Amniotic epithelial cell (primary cell): ENCODE measurements at regions not wholly inside any gene's neighbourhood (a gene's known extent, or its start where the extent isn't known, plus 50 kb on each side); places are given as distances from the start of the nearest gene placed in this dataset.

Experiments used
- DNase-seq: peaks from one replicate; pipeline ENCODE4 v3.0.0-alpha.2; 2010; ENCODE audit warnings: low read depth

DNA sequence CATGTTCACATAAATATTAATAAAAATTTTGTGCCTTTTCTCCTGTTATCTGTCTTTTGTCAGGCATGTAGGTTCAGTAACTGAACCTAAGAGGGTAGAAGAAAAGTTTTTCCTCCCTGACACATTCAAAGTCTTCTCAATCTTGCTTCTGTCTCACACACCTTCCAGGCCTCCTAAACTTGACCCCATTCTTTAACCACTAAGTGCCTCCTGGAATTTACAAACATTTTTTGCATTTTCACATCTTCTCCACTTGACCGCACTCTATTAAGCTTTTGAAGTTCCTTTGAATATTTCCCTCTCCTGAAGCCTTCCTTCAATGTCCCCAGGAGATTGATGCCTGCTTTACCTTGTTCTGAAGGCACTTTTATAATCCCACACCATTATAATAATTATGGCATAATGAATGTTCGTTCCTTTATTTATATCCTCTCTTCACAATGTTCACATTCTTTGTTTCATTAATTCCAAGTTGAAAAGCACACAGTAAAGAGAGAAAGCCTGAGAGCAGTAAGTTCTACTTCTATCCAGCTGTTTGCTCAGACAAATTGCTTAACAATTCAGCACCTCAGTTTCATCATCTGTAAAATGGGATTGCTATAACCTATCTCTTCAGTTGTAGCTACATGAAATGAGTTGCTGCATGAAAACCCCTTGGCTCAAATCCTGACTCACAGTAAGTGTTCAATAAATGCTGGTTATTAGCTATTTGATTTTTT, 184.8 kb upstream of the KLHL29 start:
- DNase-seq: no peak

DNA sequence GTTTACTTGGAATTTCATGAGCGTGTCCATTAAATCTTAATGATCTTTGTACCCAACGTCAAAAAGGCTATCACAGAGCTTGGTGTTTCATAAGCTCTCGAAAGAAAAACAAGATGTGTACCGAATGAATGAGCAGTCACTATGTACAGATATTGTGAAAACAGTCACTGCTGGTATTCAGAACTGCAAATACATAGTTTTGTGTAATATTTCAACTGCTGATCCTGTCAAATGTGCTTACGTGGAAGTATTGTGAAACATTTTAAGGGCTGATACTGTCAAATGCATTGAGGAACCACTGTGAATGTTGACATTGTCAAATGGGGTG, 184.2 kb upstream of the KLHL29 start:
- no peak for DNase-seq

DNA sequence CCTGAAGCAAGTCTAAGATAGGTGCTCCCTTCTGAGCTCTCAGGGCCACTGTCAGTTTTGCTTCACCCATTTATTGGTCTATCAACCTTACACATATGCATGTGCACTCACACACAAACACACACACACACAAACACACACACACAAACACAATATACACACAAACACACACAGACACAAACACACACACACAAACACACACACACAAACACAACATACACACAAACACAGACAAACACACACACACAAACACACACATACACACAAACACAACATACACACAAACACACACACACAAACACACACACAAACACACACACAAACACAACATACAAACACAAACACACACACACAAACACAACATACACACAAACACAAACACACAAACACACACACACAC, 181.6 kb upstream of the KLHL29 start:
- DNase-seq: no peak

DNA sequence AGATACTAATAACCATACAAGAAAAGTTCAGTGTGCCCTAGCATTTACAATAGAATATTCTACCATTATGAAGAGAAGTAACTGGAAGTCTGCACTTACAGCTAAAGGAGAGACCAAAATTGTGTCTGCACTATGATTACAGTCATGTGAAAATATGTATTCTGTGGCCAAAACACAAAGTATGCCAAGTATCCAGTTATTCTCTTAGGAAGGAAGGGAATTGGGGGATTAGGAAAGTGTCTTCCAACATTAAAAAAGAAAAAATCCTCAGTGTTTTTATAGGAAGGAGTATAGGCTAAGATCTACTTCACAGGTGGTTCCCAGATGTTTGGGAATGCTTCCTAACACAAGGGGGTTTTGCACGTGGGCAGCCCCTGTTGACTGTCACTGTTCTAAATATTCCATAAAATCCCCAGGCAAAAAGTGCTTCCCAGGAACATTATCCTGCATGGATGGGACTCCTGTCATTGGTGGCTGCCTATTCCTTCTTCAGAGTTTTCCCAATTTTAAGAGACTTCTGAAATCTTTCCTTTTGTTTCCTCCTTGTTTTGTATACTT, 180.2 kb upstream of the KLHL29 start:
- DNase-seq: no peak

DNA sequence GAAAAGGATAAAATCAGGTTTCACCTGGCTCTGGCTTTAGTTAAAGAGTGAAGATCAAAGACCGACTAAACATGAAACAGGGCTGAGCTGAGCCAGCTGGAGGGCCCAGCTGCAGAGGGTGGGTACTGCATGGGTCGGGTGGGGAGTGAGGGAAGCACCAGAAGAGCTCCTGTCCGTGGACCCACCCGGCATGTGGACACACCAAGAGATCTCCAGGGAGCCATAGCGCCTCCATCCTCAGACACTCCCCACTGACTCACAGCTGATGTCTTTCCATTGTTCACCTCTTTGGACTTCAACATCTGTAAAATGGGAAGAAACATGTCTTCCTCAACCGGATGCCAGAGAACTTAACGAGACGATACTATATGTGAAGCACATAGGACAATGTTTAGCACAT, 178.3 kb upstream of the KLHL29 start:
- no peak for DNase-seq

DNA sequence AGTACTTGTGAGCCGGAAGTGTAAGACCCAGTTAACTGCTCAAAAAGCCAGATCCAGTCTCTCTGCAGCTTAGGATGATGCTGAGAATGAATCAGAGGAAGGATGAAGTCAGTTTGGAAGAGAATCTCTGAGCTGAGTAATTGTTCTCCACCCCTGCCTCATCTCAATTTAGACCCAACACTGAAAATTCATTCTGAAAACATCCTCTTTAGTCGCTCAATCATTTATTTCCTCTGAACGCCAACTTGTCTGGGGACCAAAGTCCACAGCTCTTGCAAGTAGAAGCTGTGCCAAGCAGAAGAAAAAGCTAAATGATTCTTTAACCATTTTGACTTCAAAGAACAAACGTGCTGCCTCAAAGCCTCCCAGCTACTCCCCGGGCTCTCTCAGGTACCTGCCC, 177.1 kb upstream of the KLHL29 start:
- DNase-seq: no peak

DNA sequence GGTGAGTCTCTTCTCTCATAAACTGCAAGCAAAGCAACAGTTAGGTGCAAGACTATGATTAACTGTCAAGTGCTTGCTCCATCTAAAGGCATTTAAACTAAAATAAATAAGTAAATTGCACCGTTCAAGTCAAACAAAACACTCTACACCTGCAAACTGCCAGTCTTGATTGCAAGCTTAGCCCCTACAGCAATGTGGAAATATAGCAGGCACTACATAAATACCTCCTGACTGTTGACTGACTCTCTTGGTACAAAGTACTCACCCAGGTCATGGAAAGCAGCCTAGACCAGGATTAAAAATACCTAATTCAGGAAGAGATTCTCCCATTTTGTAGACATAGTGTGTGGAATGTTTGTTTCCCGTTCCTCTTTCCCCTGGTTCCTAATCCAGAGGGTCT, 176.6 kb upstream of the KLHL29 start:
- DNase-seq: no peak

DNA sequence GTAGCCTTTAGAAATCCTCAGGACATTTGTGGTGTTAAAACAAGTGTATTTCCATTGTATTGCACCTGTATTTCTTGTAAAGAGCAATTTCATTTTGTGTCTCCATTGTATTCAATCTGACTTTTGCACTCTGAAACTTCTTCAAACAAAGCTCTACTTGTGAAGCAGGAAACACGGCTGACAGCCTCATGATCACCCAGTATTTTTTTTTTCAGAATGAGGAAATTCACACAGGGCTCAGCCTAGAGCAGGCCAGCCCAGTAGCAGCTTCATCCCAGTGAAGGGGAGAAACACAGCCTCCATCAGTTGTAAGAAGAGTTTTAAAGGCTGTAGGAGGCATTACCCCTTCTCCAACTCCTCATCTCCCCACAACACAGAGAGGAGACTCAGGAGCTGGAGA, 175.9 kb upstream of the KLHL29 start:
- no peak for DNase-seq

DNA sequence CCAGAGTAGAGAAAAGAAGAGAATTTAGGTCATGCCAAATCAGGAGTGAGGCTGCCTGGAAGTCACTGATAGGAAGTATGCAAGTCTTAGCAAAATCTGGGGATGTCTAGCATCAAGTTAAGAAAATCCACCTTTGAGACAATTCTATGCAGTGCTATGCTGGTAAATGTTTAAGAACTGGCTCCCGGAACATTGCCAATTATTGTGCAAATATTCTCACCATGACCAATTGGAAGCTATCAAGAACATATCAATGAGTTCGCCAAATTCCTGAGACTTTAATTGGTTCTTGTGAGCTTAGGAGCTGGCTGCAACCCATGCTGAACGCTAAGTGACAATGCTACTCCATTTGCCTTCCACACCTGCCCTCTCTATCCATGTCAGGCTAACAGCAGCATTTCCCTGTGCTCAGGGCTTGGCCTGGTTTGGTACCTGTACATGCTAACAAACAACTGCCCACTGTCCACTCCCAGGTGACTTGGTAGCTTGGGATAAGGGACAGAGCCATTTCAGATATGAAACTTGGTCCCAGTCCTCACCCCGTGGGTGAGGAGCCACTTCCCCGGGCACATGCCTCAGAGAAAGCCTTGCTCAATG, 172.9 kb upstream of the KLHL29 start:
- no peak for DNase-seq

DNA sequence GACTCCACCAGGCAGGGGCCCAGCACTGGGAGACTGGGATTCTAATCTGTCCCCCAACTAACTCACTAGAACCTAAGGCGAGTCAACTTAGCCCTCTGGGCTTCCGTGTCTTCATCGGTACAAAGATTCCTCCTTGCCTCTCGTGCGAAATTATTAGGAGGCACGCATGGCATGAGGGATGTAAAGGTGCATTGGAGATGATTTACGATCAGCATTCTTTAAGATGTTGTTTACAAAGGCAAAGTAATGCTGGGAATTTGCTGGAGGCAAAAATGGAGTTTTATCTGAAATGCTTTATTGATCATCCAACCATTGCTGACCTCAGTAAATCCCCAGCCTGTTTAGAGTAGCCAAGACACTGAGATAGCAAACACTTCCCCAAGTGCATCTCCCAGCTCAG, 171.8 kb upstream of the KLHL29 start:
- no peak for DNase-seq

DNA sequence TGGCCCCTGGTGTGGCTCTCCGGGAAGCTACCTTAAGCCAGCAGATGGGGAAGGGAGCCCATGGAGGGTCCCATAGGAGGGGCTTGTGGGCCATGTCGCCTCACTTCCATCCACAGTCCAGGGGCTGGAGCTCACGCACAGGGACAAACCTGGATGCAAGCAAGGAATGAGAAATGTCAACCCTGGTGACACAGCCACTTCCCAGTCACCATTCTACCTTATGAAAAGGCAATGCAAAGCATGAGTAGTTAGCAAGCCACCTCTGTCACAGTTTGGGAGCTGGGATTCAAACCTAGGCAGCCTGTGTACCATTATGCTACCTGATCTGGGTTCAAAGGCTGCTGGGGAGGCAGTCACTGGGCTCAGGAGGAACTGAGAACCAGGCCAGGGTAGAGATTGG, 170.0 kb upstream of the KLHL29 start:
- no peak for DNase-seq

DNA sequence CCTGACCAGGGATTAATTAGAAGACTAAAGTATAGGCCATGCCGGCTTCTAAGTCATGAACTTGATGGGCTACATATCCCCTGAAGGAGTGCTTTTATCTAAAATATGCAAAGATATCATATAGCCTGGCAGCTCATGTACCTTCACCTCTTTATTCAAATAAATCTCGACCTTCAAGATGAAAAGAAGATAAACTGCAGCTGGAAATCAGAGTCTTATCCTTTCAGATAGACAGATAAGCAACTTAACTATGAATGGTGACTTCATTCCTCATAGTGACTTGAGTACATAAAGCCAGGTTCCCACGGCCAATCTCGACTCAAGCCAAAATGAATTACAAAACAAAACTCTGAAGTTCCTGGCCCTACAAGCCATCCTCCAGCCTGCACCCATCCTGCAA, 165.3 kb upstream of the KLHL29 start:
- DNase-seq: no peak

DNA sequence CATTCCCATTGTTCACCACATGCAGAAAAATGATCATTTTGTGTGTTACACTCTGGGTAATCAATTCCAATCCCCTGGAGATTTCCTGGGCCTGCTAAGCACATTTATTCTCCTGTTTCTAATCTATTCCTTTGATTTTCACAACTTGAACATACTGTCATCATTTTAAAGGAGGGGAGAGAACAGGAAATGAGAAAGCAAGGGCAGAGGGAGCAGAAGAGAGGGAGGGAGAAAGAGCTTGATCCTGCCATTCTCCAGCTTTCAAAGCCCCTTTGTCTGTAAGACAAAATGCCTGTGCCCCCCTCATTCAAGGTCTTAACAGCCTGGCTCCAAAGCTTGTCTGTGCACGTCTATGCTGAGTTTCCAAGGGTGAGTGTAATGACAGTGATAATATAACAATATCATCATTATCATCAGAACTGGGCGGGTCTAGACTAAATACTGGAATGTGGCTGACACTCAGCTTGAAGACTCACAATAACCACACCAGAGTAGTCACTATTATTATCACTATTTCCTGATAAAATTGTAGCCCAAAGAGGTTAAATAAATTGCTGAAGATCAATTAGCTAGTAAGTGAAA, 164.4 kb upstream of the KLHL29 start:
- no peak for DNase-seq

DNA sequence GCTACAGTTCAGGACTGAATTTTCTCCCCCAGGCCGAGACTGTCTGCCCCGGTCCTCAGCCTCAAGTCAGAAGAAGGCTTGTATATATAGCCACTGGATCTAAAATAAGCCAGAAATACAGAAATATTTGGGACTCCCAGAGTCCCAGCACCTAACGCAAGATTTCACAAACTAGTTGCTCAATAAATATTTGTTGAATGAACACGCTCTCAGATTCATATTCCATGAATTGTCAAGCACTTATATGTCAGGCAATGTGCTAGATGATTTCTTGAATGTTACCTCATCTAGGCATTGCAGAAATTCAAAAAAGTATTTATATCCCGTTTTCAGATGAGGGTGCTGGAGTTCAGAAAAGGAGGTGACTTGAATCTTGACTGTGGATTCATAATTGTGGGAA, 163.7 kb upstream of the KLHL29 start:
- no peak for DNase-seq

DNA sequence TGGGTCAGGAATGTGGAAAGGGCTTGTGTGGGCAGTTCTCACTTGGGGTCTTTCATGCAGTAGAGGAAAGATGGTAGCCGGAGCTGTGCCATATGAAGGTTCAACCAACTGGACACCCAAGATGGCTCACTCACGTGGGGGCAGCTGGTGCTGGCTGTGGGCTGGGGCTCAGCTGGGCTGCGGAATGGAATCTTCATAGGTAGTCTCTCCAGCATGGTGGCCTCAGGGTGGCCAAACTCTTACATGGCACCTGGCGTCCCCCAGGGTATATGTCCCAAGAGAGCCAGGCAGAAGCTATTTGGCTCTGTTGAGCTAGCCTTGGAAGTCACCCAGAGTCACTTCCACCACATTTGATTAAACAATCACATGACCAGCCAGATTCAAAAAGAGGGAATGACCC, 163.1 kb upstream of the KLHL29 start:
- no peak for DNase-seq

DNA sequence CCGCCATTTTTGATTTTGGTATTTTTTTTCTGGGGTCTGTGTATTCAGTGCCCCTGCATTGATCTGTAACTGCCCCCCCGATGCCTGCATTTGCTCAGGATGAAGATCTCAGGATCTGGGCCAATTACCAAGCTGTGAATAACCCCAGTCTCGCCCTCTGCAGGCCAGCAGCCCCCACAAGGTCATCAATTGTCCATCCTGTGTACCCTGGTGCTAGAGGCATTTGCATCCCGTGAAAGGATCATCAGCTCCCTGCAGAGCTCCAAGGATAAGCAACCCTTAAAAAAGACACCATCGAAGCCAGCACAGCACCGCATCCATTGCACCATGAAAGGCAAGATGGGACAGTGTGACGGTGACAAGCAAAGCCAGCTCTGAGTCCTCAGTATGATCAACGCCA, 154.1 kb upstream of the KLHL29 start:
- DNase-seq: no peak

DNA sequence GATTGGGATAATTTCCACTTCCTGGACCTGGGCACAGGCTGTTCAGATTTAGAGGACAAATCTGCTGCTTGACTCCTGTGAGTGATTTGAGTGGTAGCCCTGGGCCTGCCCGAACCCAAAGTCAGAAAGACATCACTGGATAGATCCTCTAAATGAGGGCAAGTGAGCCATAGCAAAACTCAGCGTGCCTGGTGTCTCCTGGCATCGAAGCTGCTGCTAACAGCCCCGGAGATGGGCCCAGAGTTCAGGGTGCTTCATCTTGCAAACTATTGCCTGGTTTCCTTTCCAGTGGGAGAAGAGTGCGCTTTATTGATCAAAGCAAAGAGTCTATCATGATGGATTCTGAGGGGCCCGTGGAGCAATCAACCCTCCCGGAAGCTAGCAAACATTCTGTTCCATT, 153.1 kb upstream of the KLHL29 start:
- DNase-seq: no peak

DNA sequence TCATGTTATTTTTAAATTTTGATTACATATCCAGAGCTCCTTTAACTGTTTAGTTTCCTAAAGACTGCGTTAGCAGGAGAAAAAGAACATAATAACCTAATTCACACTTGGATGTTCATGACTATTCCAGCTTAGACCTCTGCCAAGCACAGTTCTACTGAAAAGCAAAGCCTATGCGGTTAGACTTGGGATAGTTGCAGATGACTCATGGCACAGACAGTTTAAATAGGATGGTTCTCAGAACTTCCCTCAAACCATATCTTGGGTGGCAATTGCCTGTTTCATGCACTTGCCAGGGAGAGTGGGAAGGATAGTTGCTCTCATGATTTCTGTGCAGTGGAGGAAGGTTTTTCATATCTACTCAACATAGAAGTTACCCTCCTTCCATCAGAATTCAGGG, 149.7 kb upstream of the KLHL29 start:
- DNase-seq: no peak

DNA sequence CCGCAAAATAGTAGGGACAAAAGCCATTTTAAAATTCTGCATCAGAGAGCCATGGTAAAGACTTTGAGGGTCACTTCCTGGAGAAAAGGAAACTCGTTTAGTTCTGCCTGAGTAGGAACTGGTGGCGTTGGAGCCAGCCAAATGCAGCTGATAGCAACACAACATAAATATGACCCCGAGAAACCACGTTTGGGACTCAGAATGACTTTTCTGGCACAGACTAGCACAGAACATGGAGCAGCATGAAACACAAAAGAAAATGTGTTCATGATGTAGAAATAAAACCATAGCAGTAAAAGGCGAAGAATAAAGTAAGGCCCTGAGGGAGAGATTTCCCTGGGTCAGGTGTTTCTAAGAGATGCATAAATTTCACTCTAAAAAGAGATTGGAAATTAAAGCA, 149.2 kb upstream of the KLHL29 start:
- DNase-seq: no peak

DNA sequence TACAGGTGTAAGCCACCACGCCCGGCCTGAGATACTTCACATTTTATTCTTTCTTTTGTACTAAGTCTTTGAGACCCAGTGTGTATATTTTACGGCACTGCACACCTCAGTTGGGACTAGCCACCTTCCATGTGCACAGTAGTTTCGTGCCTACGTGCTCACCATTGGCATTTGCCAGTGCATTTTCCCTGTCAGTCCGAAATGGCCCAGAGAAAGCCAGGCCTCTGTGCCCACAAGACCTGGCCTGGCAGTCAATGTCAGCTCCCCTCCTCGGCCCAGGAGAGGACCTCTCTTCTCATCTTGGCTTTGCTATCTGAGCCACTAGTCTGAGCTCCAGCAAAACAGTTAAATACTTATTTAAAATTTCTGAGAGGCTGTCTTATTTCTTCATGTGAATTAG, 147.8 kb upstream of the KLHL29 start:
- DNase-seq: no peak

DNA sequence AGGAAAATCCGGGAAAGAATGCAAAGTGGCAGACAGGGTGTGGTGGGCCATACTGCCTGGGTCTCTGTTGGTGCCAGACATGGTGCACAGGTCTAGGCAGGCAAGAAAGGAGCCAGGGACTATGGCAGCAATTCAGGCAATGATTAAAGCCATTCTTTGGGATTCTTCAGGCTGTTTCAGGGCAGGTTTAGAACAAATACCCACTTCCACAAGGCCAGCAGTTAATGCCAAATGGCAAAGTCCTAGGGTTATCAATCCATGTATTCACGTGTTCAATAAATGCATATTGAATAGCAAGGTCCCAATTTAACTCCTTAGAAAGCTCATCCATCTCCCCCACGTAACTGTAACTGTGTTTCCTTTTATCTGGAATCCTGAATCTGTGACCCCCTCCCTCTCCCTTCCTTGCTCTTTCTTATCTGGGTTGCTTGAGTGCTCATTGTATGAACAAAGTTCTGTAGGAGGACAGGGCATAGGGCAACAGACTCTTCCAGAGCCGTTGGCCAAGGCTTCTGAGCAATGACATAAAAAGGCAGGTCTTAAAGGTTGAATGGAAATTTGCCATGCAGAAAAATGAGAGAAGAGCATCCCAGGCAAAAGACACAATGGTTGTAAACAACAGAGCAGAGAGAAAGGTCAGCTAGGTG, 146.8 kb upstream of the KLHL29 start:
- DNase-seq: no peak

DNA sequence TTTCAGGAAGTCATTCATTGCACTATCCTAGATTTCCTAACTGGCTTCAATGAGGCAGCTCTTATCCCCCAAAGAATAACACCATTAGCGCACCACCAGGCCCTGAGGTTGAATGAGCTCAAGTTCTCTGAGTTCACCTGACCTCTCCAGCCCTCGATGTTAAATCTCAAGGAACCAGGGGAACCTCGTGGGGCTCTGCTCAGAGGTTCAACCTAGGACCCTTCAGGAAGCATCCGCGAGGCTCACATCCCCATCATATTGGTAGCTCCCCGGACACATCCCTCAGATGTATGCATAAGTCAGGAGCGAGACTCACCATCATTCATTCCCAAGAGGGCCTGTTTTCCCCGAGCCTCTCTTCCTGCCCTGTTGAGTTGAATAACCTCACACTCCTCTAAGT, 145.6 kb upstream of the KLHL29 start:
- DNase-seq: no peak

DNA sequence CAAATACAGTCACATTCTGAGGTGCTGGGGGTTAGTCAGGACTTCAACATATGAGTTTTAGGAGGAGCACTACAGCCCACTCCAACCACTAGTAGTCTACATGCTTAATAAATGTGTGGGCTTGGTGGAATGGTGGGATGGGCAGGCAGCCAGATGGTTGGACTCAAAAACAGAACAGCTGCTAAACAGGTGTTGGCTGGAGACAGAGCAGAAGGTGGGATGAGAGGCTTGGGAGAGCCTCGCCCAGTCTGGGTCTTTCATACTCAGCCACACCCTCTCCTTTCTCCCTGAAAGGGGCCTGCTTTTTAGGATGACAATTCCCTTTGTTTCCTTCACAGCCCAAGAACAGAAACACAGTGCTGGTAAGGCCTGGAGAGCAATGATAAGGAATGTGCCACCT, 143.9 kb upstream of the KLHL29 start:
- no peak for DNase-seq
